ENCODE measurements at regions not wholly inside any gene's neighbourhood (a gene's known extent, or its start where the extent isn't known, plus 50 kb on each side); places are given as distances from the start of the nearest gene placed in this dataset.

DNA sequence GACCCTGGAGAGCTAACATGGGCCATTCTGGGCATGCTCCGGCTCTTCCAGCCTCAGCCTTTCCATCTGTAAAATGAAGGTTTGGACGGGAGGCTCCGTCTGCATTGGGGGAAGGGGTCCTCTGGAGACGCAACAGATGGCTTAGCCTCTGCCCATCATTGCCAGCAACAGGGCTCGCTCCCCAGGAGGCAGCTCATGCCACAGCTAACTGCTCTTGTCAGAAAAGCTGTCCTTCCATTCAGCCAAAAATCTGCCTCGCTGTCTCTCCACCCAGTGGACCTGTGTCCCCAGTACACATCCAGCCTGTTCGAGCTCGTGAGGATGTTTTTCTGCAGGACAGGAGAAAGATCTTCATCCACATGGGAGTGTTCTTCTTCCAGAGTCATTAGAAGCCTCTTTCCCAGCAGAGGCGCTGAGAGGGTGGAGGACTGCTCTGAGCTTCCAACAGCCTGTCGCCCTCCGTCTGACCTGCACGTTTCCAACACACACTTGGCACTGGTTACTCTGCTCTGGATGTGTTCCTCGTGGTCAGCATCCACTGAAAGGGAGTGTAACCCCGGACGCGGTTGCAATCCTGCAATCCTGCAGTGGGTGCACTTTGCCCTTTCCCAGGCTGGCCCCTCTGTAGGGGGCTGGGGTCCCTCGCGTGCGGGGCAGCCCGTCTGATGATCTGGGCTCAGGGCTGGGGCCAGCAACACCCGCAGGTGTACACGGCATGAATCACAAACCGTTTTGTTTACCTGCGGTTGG is 1340.9 kb downstream of the TBC1D22A start:
- no peak for ATAC-seq
- no peak for TF ChIP-seq GLIS3 (CRISPR knock-in tag; IDR thresholded peaks at IDR 0.05)
- TF ChIP-seq, protein P1, sequence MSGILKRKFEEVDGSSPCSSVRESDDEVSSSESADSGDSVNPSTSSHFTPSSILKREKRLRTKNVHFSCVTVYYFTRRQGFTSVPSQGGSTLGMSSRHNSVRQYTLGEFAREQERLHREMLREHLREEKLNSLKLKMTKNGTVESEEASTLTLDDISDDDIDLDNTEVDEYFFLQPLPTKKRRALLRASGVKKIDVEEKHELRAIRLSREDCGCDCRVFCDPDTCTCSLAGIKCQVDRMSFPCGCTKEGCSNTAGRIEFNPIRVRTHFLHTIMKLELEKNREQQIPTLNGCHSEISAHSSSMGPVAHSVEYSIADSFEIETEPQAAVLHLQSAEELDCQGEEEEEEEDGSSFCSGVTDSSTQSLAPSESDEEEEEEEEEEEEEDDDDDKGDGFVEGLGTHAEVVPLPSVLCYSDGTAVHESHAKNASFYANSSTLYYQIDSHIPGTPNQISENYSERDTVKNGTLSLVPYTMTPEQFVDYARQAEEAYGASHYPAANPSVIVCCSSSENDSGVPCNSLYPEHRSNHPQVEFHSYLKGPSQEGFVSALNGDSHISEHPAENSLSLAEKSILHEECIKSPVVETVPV (CRISPR knock-in tag; IDR thresholded peaks at IDR 0.05): no peak
- no peak for TF ChIP-seq PPARA (CRISPR knock-in tag; IDR thresholded peaks at IDR 0.05; ENCODE audit: borderline replicate concordance)
- TF ChIP-seq CSDC2 (CRISPR knock-in tag; IDR thresholded peaks at IDR 0.05): no peak
- TF ChIP-seq TOX (CRISPR knock-in tag; IDR thresholded peaks at IDR 0.05; ENCODE audit: borderline replicate concordance): no peak
- TF ChIP-seq, protein P2, sequence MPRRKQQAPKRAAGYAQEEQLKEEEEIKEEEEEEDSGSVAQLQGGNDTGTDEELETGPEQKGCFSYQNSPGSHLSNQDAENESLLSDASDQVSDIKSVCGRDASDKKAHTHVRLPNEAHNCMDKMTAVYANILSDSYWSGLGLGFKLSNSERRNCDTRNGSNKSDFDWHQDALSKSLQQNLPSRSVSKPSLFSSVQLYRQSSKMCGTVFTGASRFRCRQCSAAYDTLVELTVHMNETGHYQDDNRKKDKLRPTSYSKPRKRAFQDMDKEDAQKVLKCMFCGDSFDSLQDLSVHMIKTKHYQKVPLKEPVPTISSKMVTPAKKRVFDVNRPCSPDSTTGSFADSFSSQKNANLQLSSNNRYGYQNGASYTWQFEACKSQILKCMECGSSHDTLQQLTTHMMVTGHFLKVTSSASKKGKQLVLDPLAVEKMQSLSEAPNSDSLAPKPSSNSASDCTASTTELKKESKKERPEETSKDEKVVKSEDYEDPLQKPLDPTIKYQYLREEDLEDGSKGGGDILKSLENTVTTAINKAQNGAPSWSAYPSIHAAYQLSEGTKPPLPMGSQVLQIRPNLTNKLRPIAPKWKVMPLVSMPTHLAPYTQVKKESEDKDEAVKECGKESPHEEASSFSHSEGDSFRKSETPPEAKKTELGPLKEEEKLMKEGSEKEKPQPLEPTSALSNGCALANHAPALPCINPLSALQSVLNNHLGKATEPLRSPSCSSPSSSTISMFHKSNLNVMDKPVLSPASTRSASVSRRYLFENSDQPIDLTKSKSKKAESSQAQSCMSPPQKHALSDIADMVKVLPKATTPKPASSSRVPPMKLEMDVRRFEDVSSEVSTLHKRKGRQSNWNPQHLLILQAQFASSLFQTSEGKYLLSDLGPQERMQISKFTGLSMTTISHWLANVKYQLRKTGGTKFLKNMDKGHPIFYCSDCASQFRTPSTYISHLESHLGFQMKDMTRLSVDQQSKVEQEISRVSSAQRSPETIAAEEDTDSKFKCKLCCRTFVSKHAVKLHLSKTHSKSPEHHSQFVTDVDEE (CRISPR knock-in tag; IDR thresholded peaks at IDR 0.05): no peak
- no peak for TF ChIP-seq ZFP3 (CRISPR knock-in tag; IDR thresholded peaks at IDR 0.05)
- TF ChIP-seq ZNF565 (CRISPR knock-in tag; conservative IDR thresholded peaks at IDR 0.05; ENCODE audit: low read depth): no peak
- TF ChIP-seq ZC3H10 (CRISPR knock-in tag; IDR thresholded peaks at IDR 0.05): no peak
- no peak for TF ChIP-seq ISL1 (CRISPR knock-in tag; IDR thresholded peaks at IDR 0.05)
- TF ChIP-seq, protein P3, sequence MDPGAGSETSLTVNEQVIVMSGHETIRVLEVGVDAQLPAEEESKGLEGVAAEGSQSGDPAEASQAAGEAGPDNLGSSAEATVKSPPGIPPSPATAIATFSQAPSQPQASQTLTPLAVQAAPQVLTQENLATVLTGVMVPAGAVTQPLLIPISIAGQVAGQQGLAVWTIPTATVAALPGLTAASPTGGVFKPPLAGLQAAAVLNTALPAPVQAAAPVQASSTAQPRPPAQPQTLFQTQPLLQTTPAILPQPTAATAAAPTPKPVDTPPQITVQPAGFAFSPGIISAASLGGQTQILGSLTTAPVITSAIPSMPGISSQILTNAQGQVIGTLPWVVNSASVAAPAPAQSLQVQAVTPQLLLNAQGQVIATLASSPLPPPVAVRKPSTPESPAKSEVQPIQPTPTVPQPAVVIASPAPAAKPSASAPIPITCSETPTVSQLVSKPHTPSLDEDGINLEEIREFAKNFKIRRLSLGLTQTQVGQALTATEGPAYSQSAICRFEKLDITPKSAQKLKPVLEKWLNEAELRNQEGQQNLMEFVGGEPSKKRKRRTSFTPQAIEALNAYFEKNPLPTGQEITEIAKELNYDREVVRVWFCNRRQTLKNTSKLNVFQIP (CRISPR knock-in tag; IDR thresholded peaks at IDR 0.05; ENCODE audit: borderline replicate concordance, low read depth): no peak

DNA sequence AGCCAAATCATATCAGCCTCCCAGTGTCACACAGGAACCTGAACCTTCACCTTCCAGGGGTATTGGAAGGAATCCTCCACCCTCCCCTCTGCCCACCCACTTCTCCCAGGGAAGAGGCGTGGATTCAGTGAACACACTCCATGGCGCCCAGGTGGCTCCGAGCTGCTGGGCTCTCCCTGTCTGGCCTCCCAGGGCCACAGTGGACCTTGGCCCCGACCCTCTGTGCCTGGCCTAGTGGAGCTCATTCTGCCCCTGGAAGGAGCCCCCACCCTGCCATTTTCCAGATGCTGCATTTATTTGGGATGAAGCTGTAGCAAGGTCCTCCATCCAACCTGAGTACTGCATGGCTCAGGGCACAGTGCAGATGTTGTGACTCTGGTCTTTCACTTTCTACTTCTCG is 1340.1 kb downstream of the TBC1D22A start:
- no peak for TF ChIP-seq ZNF565 (CRISPR knock-in tag; conservative IDR thresholded peaks at IDR 0.05; ENCODE audit: low read depth)
- no peak for ATAC-seq

DNA sequence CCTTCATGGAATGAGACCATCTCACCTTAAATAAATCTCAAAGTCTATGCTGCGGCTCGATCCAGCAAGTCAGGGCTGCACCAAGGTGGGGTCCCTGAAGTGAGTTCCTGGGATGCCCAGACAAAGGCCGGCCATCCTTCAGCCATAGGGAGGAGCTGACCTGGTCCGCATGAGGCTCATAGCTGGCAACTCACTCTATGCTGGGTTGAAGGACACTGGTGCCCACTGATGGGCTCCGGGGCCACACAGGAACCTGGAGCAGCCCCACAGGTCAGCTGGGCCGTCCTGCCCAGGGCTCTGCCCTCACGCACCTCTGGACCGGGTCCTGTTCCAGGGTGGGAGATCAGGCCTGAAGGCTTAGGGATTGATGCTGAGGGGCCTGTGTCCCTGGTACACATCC is 1339.3 kb downstream of the TBC1D22A start:
- ATAC-seq: no peak
- TF ChIP-seq BACH2 (CRISPR knock-in tag; IDR thresholded peaks at IDR 0.05; ENCODE audit: borderline replicate concordance) (no peak), ISL1 (CRISPR knock-in tag; IDR thresholded peaks at IDR 0.05) (no peak), ZNF565 (CRISPR knock-in tag; conservative IDR thresholded peaks at IDR 0.05; ENCODE audit: low read depth) (no peak), TCF4 (CRISPR knock-in tag; IDR thresholded peaks at IDR 0.05; ENCODE audit: borderline replicate concordance) (no peak), ZC3H10 (CRISPR knock-in tag; IDR thresholded peaks at IDR 0.05) (no peak)
- TF ChIP-seq, protein P1 (CRISPR knock-in tag; IDR thresholded peaks at IDR 0.05): no peak

DNA sequence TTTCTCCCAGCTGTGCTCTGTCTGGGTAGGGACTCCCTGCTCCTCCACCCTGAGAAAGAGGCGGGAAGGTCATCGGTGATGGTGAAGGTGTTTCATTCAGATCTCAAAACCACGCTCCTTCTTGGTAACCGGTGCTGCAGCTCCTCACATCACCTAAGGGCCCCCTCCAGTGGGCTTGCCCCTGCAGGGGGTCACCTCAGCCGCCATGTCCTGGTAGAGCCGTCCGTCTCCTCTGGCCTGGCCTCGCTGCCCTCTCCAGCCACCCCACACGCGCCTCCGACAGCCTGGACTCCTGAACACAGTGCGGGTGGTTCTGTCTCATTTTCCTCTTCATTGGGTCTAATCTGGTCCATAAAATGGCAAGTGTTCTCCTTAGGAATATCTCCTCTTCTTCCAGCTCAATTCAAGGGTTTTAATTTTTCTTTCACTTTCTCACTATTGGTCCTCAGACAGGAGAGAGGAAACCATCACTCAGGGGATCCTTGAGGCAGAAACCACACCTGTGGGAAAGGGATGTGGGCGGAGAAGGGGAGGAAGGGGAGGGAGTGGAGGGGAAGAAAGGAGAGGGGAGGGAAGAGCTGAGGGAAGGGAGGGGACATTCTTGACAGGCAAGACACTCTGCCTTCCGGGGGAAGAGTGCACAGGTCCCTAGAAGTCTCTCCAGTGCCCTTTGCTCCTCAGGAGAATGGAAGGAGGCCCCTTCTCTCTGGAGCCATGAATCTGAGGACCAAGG is 1338.4 kb downstream of the TBC1D22A start:
- no peak for TF ChIP-seq ARNTL (CRISPR knock-in tag; IDR thresholded peaks at IDR 0.05; ENCODE audit: borderline replicate concordance, low read depth)
- ATAC-seq: no peak

DNA sequence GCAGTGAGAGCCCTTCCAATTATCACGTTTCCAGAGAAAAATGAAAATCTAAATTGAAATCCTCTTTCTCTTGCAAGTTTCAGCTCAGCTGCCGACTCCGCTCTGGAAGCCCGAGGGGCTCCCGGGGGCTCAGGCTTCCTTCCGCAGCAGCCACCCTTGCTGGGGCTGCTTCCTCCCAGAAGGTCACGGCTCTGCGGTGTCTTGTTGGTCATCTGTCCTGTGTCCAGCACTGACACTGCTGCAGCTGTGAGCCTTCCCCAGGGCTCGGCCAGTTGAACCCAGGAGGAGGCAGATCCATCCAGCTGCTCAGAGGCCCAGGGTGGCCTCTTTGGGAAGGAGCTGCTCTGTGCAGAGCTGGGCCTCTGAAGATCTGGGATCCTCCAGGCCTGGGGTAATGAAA is 1337.2 kb downstream of the TBC1D22A start:
- TF ChIP-seq, protein P4, sequence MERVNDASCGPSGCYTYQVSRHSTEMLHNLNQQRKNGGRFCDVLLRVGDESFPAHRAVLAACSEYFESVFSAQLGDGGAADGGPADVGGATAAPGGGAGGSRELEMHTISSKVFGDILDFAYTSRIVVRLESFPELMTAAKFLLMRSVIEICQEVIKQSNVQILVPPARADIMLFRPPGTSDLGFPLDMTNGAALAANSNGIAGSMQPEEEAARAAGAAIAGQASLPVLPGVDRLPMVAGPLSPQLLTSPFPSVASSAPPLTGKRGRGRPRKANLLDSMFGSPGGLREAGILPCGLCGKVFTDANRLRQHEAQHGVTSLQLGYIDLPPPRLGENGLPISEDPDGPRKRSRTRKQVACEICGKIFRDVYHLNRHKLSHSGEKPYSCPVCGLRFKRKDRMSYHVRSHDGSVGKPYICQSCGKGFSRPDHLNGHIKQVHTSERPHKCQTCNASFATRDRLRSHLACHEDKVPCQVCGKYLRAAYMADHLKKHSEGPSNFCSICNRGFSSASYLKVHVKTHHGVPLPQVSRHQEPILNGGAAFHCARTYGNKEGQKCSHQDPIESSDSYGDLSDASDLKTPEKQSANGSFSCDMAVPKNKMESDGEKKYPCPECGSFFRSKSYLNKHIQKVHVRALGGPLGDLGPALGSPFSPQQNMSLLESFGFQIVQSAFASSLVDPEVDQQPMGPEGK (CRISPR knock-in tag; IDR thresholded peaks at IDR 0.05; ENCODE audit: borderline replicate concordance): no peak
- no peak for TF ChIP-seq OSR1 (CRISPR knock-in tag; IDR thresholded peaks at IDR 0.05)
- TF ChIP-seq ARNTL (CRISPR knock-in tag; IDR thresholded peaks at IDR 0.05; ENCODE audit: borderline replicate concordance, low read depth): no peak
- TF ChIP-seq CSDC2 (CRISPR knock-in tag; IDR thresholded peaks at IDR 0.05): no peak
- no peak for TF ChIP-seq SNAI2 (CRISPR knock-in tag; IDR thresholded peaks at IDR 0.05)
- TF ChIP-seq PPARA (CRISPR knock-in tag; IDR thresholded peaks at IDR 0.05; ENCODE audit: borderline replicate concordance): no peak
- TF ChIP-seq, protein P3 (CRISPR knock-in tag; IDR thresholded peaks at IDR 0.05; ENCODE audit: borderline replicate concordance, low read depth): no peak
- TF ChIP-seq RARB (CRISPR knock-in tag; IDR thresholded peaks at IDR 0.05): no peak
- TF ChIP-seq BACH2 (CRISPR knock-in tag; IDR thresholded peaks at IDR 0.05; ENCODE audit: borderline replicate concordance): no peak
- no peak for TF ChIP-seq ZNF8 (CRISPR knock-in tag; IDR thresholded peaks at IDR 0.05)
- TF ChIP-seq ZFP30 (CRISPR knock-in tag; IDR thresholded peaks at IDR 0.05): no peak
- no peak for TF ChIP-seq ISL1 (CRISPR knock-in tag; IDR thresholded peaks at IDR 0.05)
- TF ChIP-seq ZNF70 (CRISPR knock-in tag; IDR thresholded peaks at IDR 0.05): no peak
- TF ChIP-seq GLIS3 (CRISPR knock-in tag; IDR thresholded peaks at IDR 0.05): no peak
- no peak for ATAC-seq

All from SK-N-SH treated with all-trans-retinoic acid at 6 μM for 48 hours (cell line).